ENCODE measurements at regions not wholly inside any gene's neighbourhood (a gene's known extent, or its start where the extent isn't known, plus 50 kb on each side); places are given as distances from the start of the nearest gene placed in this dataset.

DNA sequence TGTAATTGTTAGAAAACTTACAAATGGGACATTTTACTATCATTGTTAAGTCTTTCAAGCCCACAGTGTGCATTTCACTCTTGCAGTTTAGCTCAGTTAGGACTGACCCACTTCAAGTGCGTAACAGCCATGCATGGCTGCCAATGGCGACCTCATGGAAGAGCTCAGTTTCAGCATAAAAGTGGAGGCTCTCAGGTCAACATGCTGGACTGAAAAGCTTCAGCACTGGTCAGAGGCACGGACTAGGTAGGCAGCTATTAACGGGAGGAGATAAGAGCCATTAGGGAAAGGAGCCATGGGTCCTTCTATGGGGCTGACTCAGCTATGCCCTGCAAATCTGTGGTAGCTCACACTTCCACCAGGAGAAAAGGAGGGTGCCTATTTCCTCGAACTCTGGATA is 101.8 kb downstream of the TTLL2 start:
- TF ChIP-seq, protein P1, sequence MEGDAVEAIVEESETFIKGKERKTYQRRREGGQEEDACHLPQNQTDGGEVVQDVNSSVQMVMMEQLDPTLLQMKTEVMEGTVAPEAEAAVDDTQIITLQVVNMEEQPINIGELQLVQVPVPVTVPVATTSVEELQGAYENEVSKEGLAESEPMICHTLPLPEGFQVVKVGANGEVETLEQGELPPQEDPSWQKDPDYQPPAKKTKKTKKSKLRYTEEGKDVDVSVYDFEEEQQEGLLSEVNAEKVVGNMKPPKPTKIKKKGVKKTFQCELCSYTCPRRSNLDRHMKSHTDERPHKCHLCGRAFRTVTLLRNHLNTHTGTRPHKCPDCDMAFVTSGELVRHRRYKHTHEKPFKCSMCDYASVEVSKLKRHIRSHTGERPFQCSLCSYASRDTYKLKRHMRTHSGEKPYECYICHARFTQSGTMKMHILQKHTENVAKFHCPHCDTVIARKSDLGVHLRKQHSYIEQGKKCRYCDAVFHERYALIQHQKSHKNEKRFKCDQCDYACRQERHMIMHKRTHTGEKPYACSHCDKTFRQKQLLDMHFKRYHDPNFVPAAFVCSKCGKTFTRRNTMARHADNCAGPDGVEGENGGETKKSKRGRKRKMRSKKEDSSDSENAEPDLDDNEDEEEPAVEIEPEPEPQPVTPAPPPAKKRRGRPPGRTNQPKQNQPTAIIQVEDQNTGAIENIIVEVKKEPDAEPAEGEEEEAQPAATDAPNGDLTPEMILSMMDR (IDR thresholded peaks at IDR 0.05; ENCODE audit: insufficient read depth, low read length, poor library complexity, severe bottlenecking) = no peak
- H3K27me3 ChIP-seq (ENCODE audit: control insufficient read depth, insufficient read depth, low read length) = peaks cover 2% of the 10 kb centered on the region

GRCh38 chr6:167428664-167429333 is 103.9 kb downstream of the TTLL2 start:
- DNase-seq (ENCODE audit: low read depth) = no peak
- Histone ChIP-seq H3K4me3 (ENCODE audit: low read depth, low read length) (no peak overlapping the region), H3K27me3 (ENCODE audit: control insufficient read depth, insufficient read depth, low read length) (peaks cover 2% of the 10 kb centered on the region), H3K36me3 (ENCODE audit: control insufficient read depth, insufficient read depth, low read length) (no peaks in the 10 kb centered on the region)
- TF ChIP-seq, protein P1 (IDR thresholded peaks at IDR 0.05; ENCODE audit: insufficient read depth, low read length, poor library complexity, severe bottlenecking) = no peak

More for the DNA sequence above, 101.8 kb downstream of the TTLL2 start:
- Histone ChIP-seq H3K36me3 (ENCODE audit: control insufficient read depth, insufficient read depth, low read length) (no peaks in the 10 kb centered on the region), H3K4me3 (ENCODE audit: low read depth, low read length) (no peak overlapping the region)
- no peak for DNase-seq (ENCODE audit: low read depth)

- TF ChIP-seq, protein P1 (IDR thresholded peaks at IDR 0.05; ENCODE audit: insufficient read depth, low read length, poor library complexity, severe bottlenecking) = no peak
- Histone ChIP-seq H3K4me3 (ENCODE audit: low read depth, low read length) (no peak overlapping the region), H3K27me3 (ENCODE audit: control insufficient read depth, insufficient read depth, low read length) (peaks cover 2% of the 10 kb centered on the region), H3K36me3 (ENCODE audit: control insufficient read depth, insufficient read depth, low read length) (no peaks in the 10 kb centered on the region)
- DNase-seq (ENCODE audit: low read depth) = no peak
These were observed 104.5 kb downstream of the TTLL2 start for GRCh38 chr6:167429353-167429752.

- no peak for DNase-seq (ENCODE audit: low read depth)
- no peak overlapping the region for H3K4me3 ChIP-seq (ENCODE audit: low read depth, low read length)
- no peaks in the 10 kb centered on the region for H3K36me3 ChIP-seq (ENCODE audit: control insufficient read depth, insufficient read depth, low read length)
- TF ChIP-seq, protein P1 (IDR thresholded peaks at IDR 0.05; ENCODE audit: insufficient read depth, low read length, poor library complexity, severe bottlenecking) = no peak
- no peaks in the 10 kb centered on the region for H3K27me3 ChIP-seq (ENCODE audit: control insufficient read depth, insufficient read depth, low read length)
These were observed 110.4 kb downstream of the TTLL2 start for GRCh38 chr6:167435209-167435728.

DNA sequence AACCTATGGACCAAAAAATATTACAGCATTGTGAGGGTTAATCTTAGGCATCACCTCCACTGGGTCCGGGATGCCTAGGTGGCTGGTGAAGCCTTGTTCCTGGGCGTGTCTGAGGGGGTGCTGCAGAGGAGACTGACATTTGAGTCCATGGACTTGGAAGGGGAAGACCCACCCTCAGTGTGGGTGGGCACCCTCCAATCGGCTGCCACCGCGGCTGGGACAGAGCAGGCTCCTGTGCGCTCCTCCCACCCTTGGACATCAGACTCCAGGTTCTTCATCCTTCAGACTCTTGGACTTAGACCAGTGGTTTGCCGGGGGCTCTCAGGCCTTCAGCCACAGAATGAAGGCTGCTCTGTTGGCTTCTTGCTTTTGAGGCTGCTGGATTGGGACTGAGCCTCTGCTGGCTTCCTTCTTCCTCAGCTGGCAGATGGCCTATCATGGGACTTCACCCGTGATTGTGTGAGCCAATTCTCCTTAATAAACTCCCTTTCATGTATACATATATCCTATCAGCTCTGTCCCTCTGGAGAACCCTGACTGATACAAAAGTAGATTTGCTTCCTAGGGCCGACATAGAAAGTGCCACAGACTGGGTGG is 113.1 kb downstream of the TTLL2 start:
- DNase-seq (ENCODE audit: low read depth) = no peak
- no peak overlapping the region for H3K4me3 ChIP-seq (ENCODE audit: low read depth, low read length)
- TF ChIP-seq, protein P1 (IDR thresholded peaks at IDR 0.05; ENCODE audit: insufficient read depth, low read length, poor library complexity, severe bottlenecking) = no peak
- H3K36me3 ChIP-seq (ENCODE audit: control insufficient read depth, insufficient read depth, low read length) = no peaks in the 10 kb centered on the region
- H3K27me3 ChIP-seq (ENCODE audit: control insufficient read depth, insufficient read depth, low read length) = no peaks in the 10 kb centered on the region
